MG63 (cell line): ENCODE measurements at regions not wholly inside any gene's neighbourhood (a gene's known extent, or its start where the extent isn't known, plus 50 kb on each side); places are given as distances from the start of the nearest gene placed in this dataset.
A peak's percentile ranks its signal among the peaks of the same experiment; 100 is the strongest.
"Not testable (repeated sequence)": the region's sequence is repeated elsewhere in the genome, so short reads cannot be mapped to it uniquely, and the experiment has no call there.

Source experiments
- DNase-seq: peaks from one replicate; pipeline ENCODE4 v3.0.0-alpha.2; 2020
- H3K27me3 ChIP-seq: fragments of 250-450 bp; sonication (Bioruptor Pico); 2 replicates; pipeline ENCODE4 v1.5.1; 2020; ENCODE audit warnings: mild to moderate bottlenecking, moderate library complexity
- H3K36me3 ChIP-seq: fragments of 250-450 bp; sonication (Bioruptor Pico); 2 replicates; pipeline ENCODE4 v1.5.1; 2020; ENCODE audit warnings: mild to moderate bottlenecking, moderate library complexity
- H3K4me3 ChIP-seq: fragments of 250-450 bp; sonication (Bioruptor Pico); 2 replicates; pipeline ENCODE4 v1.5.1; 2020; ENCODE audit warnings: mild to moderate bottlenecking, moderate library complexity
- H3K9me3 ChIP-seq: fragments of 250-450 bp; sonication (Bioruptor Pico); 2 replicates; pipeline ENCODE4 v1.5.1; 2020; ENCODE audit warnings: mild to moderate bottlenecking, moderate library complexity

DNA sequence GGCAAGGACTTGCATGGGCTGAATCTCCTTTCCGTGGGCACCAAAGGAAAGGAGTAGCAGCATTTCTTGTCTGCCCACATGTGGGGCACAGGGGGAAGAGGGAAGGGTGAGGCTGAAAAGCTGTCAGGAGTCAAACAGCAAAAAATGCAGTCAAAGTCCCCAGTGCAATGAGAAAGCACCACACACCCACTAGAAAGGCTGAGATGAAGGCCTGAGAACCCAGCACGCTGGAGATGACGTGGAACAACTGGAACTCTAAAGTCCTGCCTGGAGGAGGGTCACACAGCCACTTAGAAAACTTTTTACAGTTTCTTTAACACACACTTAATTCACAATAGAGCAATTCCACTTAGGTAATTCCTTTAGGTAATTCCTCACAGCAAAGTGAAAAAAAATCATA lies 94.6 kb upstream of the IGFBPL1 start:
- Histone ChIP-seq H3K27me3 (no peaks in the 10 kb centered on the region), H3K9me3 (no peaks in the 10 kb centered on the region), H3K36me3 (no peaks in the 10 kb centered on the region), H3K4me3 (no peak overlapping the region)
- DNase-seq = no peak

GRCh38 chr9:38516273-38516672 lies 92.0 kb upstream of the IGFBPL1 start:
- peak; percentile 77 for DNase-seq
- H3K36me3 ChIP-seq, H3K27me3 ChIP-seq, H3K4me3 ChIP-seq, H3K9me3 ChIP-seq: not testable (repeated sequence)

DNA sequence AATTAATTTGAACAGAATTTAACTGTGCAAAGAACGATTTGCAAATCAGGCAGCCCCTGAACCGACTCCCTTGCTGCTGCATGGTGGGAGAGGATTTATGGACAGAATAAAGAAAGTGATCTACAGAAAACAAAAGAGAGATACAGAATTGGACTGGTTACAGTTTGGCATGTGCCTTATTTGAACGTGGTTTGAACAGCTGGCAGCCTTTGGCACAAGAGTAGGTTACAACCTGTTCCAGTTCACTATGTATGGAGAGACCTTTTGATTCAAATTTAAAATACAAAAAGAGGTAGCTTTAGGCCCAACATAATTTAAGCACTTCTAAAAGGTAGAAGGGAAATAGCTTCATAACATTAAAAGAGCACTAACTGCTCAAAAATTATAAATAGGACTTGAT lies 90.8 kb upstream of the IGFBPL1 start:
- H3K27me3 ChIP-seq, H3K4me3 ChIP-seq, H3K9me3 ChIP-seq, DNase-seq, H3K36me3 ChIP-seq: not testable (repeated sequence)

- not testable (repeated sequence) for H3K27me3 ChIP-seq, DNase-seq, H3K9me3 ChIP-seq, H3K4me3 ChIP-seq, H3K36me3 ChIP-seq
Observed at GRCh38 chr9:38510340-38510739, 86.1 kb upstream of the IGFBPL1 start.

DNA sequence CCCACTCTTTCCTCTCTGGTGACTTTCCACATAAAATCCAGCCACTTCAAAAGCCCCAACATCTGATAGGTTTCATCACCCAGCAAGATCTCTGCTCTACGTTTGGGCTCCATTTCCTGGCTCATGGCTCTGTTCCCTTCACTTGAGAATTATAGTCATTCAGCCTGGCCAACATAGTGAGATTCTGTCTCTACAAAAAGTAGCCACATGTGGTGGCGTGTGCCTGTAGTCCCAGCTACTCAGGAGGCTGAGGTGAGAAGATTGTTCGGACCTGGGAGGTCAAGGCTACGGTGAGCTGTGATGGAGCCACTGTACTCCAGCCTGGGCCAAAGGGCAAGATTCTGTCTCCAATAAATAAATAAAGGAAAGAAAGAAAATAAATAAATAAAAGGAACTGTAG lies 83.3 kb upstream of the IGFBPL1 start:
- no peak for DNase-seq

GRCh38 chr9:38500171-38500570 lies 75.9 kb upstream of the IGFBPL1 start:
- not testable (repeated sequence) for DNase-seq, H3K4me3 ChIP-seq, H3K27me3 ChIP-seq, H3K9me3 ChIP-seq, H3K36me3 ChIP-seq

More for the DNA sequence above, 83.3 kb upstream of the IGFBPL1 start:
- H3K4me3 ChIP-seq = no peak overlapping the region
- H3K9me3 ChIP-seq = no peaks in the 10 kb centered on the region
- no peaks in the 10 kb centered on the region for H3K36me3 ChIP-seq
- no peaks in the 10 kb centered on the region; the same call in 1 of the 2 replicates for H3K27me3 ChIP-seq

- not testable (repeated sequence) for H3K27me3 ChIP-seq, DNase-seq, H3K9me3 ChIP-seq, H3K4me3 ChIP-seq, H3K36me3 ChIP-seq
Observed at GRCh38 chr9:38498551-38498950, 74.3 kb upstream of the IGFBPL1 start.

GRCh38 chr9:38489057-38489456 lies 64.8 kb upstream of the IGFBPL1 start:
- no peak overlapping the region for H3K4me3 ChIP-seq
- no peaks in the 10 kb centered on the region for H3K9me3 ChIP-seq
- H3K27me3 ChIP-seq = no peaks in the 10 kb centered on the region; the same call in 1 of the 2 replicates
- DNase-seq = no peak
- no peaks in the 10 kb centered on the region for H3K36me3 ChIP-seq

DNA sequence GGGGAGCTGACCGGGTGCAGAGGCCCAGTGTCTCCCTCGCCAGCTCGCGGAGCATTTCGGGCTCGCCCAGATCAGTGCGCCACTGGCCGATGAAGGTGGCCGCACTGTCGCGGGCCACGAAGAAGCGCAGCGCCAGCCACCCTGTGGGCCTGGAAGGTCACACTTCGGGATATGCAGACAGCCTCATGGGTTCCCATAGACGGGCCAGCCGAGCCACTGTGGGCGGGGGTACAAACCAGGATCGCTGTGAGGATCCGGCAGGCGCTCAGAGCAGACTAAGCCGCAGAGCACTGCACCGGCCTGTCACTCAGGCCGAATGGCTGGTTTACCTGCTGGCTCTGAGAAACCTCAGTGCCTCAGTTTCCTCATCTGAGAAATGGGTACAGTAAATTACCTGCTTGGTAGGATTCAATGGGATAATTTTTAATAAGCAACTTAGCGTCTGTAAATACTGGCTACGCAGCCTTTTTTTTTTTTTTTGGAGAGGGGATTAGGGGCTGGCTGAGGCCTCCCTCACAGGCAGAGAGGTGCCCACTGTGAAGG lies 64.0 kb upstream of the IGFBPL1 start:
- H3K4me3 ChIP-seq = no peak overlapping the region
- DNase-seq = no peak
- no peaks in the 10 kb centered on the region for H3K36me3 ChIP-seq
- no peaks in the 10 kb centered on the region for H3K9me3 ChIP-seq
- no peaks in the 10 kb centered on the region; the same call in 1 of the 2 replicates for H3K27me3 ChIP-seq

- not testable (repeated sequence) for H3K4me3 ChIP-seq, H3K27me3 ChIP-seq, H3K9me3 ChIP-seq, DNase-seq, H3K36me3 ChIP-seq
Observed at GRCh38 chr9:38487418-38488155, 63.3 kb upstream of the IGFBPL1 start.

GRCh38 chr9:38486837-38487236 lies 62.6 kb upstream of the IGFBPL1 start:
- Histone ChIP-seq H3K36me3 (no peaks in the 10 kb centered on the region), H3K4me3 (no peak overlapping the region), H3K27me3 (no peaks in the 10 kb centered on the region; the same call in 1 of the 2 replicates), H3K9me3 (no peaks in the 10 kb centered on the region)
- no peak for DNase-seq

DNA sequence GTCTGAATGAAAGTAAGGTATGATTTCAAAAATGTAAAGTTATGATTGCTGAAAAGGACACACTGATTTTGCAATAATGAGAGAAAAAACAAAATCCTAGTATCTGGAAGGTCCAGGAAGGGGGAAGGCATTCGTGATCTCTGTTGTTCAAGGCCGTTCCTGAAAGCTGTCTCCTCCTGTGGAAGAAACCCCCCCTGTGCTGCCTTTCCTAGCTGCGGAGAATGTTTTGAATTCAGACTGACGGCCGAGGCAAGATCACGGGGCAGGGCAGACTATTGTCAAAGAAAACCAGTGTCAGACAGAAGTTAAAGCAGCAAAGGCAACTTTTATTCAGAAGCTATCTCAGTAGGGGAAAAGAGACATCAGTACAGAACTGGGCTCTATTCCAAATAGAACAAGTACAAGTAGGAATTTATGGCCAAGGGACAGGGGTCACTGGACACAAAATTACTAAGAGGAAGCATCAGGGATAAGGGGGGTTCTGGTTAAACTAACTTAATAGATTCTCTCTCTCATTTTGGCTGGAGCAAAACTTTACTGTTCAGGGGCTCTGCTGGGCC lies 61.9 kb upstream of the IGFBPL1 start:
- Histone ChIP-seq H3K27me3 (no peaks in the 10 kb centered on the region; the same call in 1 of the 2 replicates), H3K36me3 (no peaks in the 10 kb centered on the region), H3K4me3 (no peak overlapping the region), H3K9me3 (no peaks in the 10 kb centered on the region)
- no peak for DNase-seq

DNA sequence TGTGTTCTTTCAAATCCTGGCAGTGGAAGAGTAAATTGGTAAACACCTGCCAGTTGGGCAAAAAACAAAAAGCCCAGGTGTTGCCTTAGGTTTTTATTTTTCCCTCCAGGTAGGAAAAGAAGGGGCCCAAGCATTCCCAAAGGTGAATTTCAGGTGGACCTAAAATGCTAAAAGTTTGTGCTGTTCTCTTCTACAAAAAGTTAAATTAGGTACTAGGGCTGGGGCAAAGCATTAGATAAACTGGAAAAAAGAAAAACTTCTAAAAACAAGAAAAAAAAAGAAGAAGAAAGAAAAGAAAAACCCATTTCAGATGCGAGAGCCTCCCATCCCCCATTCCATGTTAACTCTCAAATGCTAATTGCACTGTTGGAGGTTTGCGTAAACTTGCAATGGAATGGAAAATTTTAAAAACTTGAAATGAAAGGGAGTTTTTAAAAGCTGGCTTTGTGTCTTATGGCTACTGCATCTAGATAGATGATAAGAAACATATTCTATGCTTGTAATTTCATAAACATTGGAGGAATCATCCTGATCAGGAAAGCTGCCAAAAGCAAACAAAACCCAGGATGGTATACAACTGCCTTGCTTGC lies 59.9 kb upstream of the IGFBPL1 start:
- not testable (repeated sequence) for H3K9me3 ChIP-seq, H3K4me3 ChIP-seq, DNase-seq, H3K36me3 ChIP-seq, H3K27me3 ChIP-seq

DNA sequence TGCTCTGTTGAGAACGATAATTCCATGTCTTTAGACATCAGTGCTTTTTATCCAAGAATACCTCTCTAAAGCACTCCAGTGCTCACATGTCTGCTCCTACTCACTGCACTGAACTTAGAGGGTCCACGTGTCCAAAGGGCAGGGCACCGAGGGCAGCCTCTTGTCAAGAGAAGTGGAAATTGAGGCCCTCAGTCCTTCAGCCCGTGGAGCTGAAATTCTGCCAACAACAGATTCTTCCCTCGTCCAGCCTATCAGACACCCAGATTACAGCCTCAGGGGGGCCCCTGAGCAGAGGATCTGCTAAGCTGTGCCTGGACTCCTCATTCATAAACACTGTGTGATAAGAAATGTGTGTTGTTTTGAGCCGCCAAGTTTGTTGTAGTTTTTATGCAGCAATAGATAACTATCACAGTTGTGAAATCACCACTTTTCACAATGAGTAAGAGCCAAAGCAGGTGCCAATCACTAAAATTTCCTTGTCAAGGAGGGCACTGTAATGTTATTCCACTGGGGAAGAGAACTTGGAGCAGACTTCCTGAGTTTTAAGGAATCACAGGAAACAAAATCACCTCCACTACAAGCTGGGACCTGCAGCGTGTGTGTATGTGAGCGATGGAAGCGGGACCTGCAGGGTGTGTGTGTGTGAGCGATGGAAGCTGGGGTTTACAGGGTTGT lies 58.8 kb upstream of the IGFBPL1 start:
- no peak for DNase-seq
- H3K27me3 ChIP-seq = no peaks in the 10 kb centered on the region; the same call in 1 of the 2 replicates
- H3K9me3 ChIP-seq = no peaks in the 10 kb centered on the region
- no peak overlapping the region for H3K4me3 ChIP-seq
- H3K36me3 ChIP-seq = no peaks in the 10 kb centered on the region

DNA sequence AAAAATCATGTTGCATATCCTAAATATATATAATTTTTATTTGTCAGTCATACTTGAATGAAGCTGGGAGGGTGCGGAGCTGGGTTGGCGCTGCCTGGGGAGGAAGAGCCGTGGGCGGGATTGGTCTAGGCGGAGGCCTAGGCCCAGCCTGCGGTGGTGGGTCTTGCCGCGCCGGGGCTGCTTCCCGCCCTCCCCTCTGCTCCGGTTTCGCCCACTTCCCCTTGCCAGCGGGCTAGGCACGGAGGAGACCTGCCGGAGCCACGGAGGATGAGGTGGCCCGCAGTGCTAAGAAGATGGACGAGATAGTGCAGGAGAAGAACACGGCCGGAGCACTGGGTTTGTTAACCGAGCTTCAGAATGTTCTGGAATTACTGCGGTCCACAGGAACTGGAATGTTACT lies 54.0 kb upstream of the IGFBPL1 start:
- Histone ChIP-seq H3K27me3 (no peaks in the 10 kb centered on the region; the same call in 1 of the 2 replicates), H3K36me3 (no peaks in the 10 kb centered on the region), H3K4me3 (no peak overlapping the region), H3K9me3 (0 out of 2 replicates have a peak, but pooled peaks cover 3% of the 10 kb centered on the region)
- DNase-seq = no peak

DNA sequence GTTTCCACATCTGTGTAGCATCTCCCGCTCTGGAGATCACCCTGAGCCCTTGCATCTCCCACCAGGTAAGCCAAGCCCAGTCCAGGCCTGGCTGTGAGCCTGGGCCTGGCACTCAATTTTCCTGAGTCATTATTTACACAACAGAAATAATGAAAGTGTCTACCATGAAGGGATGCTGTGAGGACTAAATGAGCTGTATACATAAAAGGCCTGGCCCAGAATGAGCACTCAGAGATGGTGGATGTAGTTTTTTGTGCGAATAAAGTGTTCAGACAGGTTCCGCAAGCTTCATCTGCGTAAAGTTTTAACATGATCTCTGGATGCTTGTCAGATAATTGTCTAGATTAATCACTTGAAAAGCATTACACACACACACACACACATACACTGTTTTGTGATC lies 50.2 kb upstream of the IGFBPL1 start:
- not testable (repeated sequence) for H3K4me3 ChIP-seq, H3K36me3 ChIP-seq, H3K9me3 ChIP-seq, DNase-seq, H3K27me3 ChIP-seq
